ENCODE measurements at regions not wholly inside any gene's neighbourhood (a gene's known extent, or its start where the extent isn't known, plus 50 kb on each side); places are given as distances from the start of the nearest gene placed in this dataset.

GRCh38 chr1:90488451-90488850, 228.7 kb downstream of the BARHL2 start:
- DNase-seq (ENCODE audit: low spot score) (no peak), ATAC-seq (no peak)
- no peaks in the 10 kb centered on the region for H3K36me3 ChIP-seq (ENCODE audit: insufficient read depth)
- no peak overlapping the region for H3K4me2 ChIP-seq
- Mint-ChIP-seq H3K27ac (no peak overlapping the region), H3K4me1 (peaks cover 2% of the 10 kb centered on the region; the same call in 1 of the 3 replicates), H3K36me3 (ENCODE audit: low read depth) (no peaks in the 10 kb centered on the region), H3K9me3 (no peaks in the 10 kb centered on the region), H3K4me3 (no peak overlapping the region), H3K27me3 (ENCODE audit: insufficient read depth, low read depth, poor library complexity) (peaks cover 1% of the 10 kb centered on the region)
- H3K79me2 ChIP-seq (replicated peaks; ENCODE audit: insufficient read depth): no peaks in the 10 kb centered on the region
- TF ChIP-seq NANOG (IDR thresholded peaks at IDR 0.05; ENCODE audit: borderline replicate concordance): no peak
- no peak for TF ChIP-seq EZH2phosphoT487 (IDR thresholded peaks at IDR 0.05; ENCODE audit: unreplicated experiment)
- no peak for TF ChIP-seq CTCF (conservative IDR thresholded peaks at IDR 0.05; ENCODE audit: low read depth in 2 of 2)
- no peak for TF ChIP-seq ZNF331 (CRISPR knock-in tag; IDR thresholded peaks at IDR 0.05; ENCODE audit: low read depth)
- TF ChIP-seq EZH2 (IDR thresholded peaks at IDR 0.05; ENCODE audit: low read depth, unreplicated experiment): no peak
- TF ChIP-seq STAT1 (IDR thresholded peaks at IDR 0.05; ENCODE audit: unreplicated experiment): no peak
- no peaks in the 10 kb centered on the region for H3F3A ChIP-seq (replicated peaks; ENCODE audit: low read depth)
- H3K9me2 ChIP-seq (ENCODE audit: insufficient read depth): no peaks in the 10 kb centered on the region
- H3K27me3 ChIP-seq (ENCODE audit: insufficient read depth): no peaks in the 10 kb centered on the region
- no peaks in the 10 kb centered on the region for H3K4me1 ChIP-seq (ENCODE audit: insufficient read depth)
- no peak overlapping the region for H3K4me3 ChIP-seq
- no peaks in the 10 kb centered on the region for H4K20me1 ChIP-seq (replicated peaks; ENCODE audit: insufficient read depth)
- H2AFZ ChIP-seq: no peak overlapping the region
- no peak overlapping the region for H3K27ac ChIP-seq (ENCODE audit: low read depth)

GRCh38 chr1:90486996-90487395, 230.1 kb downstream of the BARHL2 start:
- no peak overlapping the region for H3K27ac ChIP-seq (ENCODE audit: low read depth)
- H3K4me2 ChIP-seq: no peak overlapping the region
- no peaks in the 10 kb centered on the region for H3K4me1 ChIP-seq (ENCODE audit: insufficient read depth)

More at GRCh38 chr1:90486996-90487395, 230.1 kb downstream of the BARHL2 start:
- TF ChIP-seq ETS1 (IDR thresholded peaks at IDR 0.05) (no peak), POLR2AphosphoS5 (IDR thresholded peaks at IDR 0.05; ENCODE audit: low read depth) (no peak), NANOG (IDR thresholded peaks at IDR 0.05; ENCODE audit: borderline replicate concordance) (no peak), ZNF331 (CRISPR knock-in tag; IDR thresholded peaks at IDR 0.05; ENCODE audit: low read depth) (no peak), REST (IDR thresholded peaks at IDR 0.05; ENCODE audit: unreplicated experiment) (no peak), ZNF462 (CRISPR knock-in tag; IDR thresholded peaks at IDR 0.05) (no peak)
- no peaks in the 10 kb centered on the region for H3K27me3 ChIP-seq (ENCODE audit: insufficient read depth)
- peaks cover 2% of the 10 kb centered on the region; the same call in 1 of the 3 replicates for H3K4me1 Mint-ChIP-seq
- H2AFZ ChIP-seq: no peak overlapping the region
- no peaks in the 10 kb centered on the region for H3K36me3 ChIP-seq (ENCODE audit: insufficient read depth)
- H3F3A ChIP-seq (replicated peaks; ENCODE audit: low read depth): no peaks in the 10 kb centered on the region
- DNase-seq (ENCODE audit: low spot score) (no peak), ATAC-seq (no peak)
- no peak overlapping the region for H3K4me3 Mint-ChIP-seq
- H3K9me2 ChIP-seq (ENCODE audit: insufficient read depth): 0 out of 2 replicates have a peak, but pooled peaks cover 5% of the 10 kb centered on the region
- no peaks in the 10 kb centered on the region; the same call in 1 of the 2 replicates for H4K20me1 ChIP-seq (replicated peaks; ENCODE audit: insufficient read depth)
- H3K27me3 Mint-ChIP-seq (ENCODE audit: insufficient read depth, low read depth, poor library complexity): peaks cover 1% of the 10 kb centered on the region
- no peaks in the 10 kb centered on the region for H3K79me2 ChIP-seq (replicated peaks; ENCODE audit: insufficient read depth)
- no peak overlapping the region for H3K27ac Mint-ChIP-seq
- no peaks in the 10 kb centered on the region for H3K36me3 Mint-ChIP-seq (ENCODE audit: low read depth)
- H3K9me3 Mint-ChIP-seq: no peaks in the 10 kb centered on the region
- H3K4me3 ChIP-seq: no peak overlapping the region

Data from GM23338 (cell line).